ENCODE measurements at regions not wholly inside any gene's neighbourhood (a gene's known extent, or its start where the extent isn't known, plus 50 kb on each side); places are given as distances from the start of the nearest gene placed in this dataset.

- TF ChIP-seq, protein P1, sequence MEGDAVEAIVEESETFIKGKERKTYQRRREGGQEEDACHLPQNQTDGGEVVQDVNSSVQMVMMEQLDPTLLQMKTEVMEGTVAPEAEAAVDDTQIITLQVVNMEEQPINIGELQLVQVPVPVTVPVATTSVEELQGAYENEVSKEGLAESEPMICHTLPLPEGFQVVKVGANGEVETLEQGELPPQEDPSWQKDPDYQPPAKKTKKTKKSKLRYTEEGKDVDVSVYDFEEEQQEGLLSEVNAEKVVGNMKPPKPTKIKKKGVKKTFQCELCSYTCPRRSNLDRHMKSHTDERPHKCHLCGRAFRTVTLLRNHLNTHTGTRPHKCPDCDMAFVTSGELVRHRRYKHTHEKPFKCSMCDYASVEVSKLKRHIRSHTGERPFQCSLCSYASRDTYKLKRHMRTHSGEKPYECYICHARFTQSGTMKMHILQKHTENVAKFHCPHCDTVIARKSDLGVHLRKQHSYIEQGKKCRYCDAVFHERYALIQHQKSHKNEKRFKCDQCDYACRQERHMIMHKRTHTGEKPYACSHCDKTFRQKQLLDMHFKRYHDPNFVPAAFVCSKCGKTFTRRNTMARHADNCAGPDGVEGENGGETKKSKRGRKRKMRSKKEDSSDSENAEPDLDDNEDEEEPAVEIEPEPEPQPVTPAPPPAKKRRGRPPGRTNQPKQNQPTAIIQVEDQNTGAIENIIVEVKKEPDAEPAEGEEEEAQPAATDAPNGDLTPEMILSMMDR (IDR thresholded peaks at IDR 0.05; ENCODE audit: low read depth, low read length) = no peak
- Histone ChIP-seq H3K4me3 (ENCODE audit: low read depth, low read length) (no peak overlapping the region), H3K27me3 (ENCODE audit: control insufficient read depth, insufficient read depth, low read length) (peaks cover 5% of the 10 kb centered on the region), H3K9me3 (ENCODE audit: control insufficient read depth, insufficient read depth, low read length) (no peaks in the 10 kb centered on the region), H3K27ac (ENCODE audit: low read depth, low read length) (no peak overlapping the region)
- CTCF ChIA-PET = no interaction called here
- POLR2A ChIA-PET = no interaction called here
- DNase-seq (ENCODE audit: low read depth, low spot score) = no peak
Observed at GRCh38 chr17:59485946-59486345, 79.5 kb upstream of the DHX40 start.

DNA sequence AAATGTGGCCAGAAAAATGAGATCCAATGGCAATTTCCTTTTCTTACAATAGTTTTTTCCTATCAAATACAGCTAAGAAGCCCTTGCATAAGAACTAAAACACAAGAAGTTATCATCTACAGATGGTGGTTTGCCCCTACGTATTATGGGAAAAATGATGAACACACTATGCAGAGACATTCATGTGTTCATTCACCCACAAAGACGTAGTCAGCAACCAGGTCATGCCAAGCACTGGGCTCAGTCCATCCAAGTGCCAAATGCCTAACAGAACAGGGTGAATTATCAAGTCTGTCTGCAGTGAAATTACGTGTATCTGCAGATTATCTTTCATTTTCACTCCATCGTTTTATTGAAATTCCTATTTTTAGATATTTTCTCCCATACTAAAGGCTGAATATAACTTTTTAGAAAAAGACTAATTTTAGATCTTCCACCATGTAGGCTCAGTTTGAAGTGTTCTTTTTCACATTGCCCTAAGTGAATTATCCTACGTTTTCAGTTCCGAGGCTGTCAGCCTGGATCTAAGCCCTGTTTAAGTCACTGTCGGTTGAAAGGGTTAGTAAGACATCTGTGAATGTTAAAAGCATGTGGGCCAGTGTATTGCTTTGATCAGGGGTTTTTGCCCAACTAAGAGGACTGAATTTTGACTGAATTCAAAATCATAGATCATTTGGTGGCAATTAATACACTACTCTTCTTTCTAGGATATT is 78.1 kb upstream of the DHX40 start:
- no peak overlapping the region for H3K4me3 ChIP-seq (ENCODE audit: low read depth, low read length)

GRCh38 chr17:59488805-59489204 is 76.6 kb upstream of the DHX40 start:
- ChIA-PET CTCF (no interaction called here), POLR2A (no interaction called here)
- no peaks in the 10 kb centered on the region for H3K9me3 ChIP-seq (ENCODE audit: control insufficient read depth, insufficient read depth, low read length)
- no peak overlapping the region for H3K4me3 ChIP-seq (ENCODE audit: low read depth, low read length)
- TF ChIP-seq, protein P1 (IDR thresholded peaks at IDR 0.05; ENCODE audit: low read depth, low read length) = no peak
- peaks cover 5% of the 10 kb centered on the region for H3K27me3 ChIP-seq (ENCODE audit: control insufficient read depth, insufficient read depth, low read length)
- no peak overlapping the region for H3K27ac ChIP-seq (ENCODE audit: low read depth, low read length)
- no peak for DNase-seq (ENCODE audit: low read depth, low spot score)

More for the DNA sequence above, 78.1 kb upstream of the DHX40 start:
- ChIA-PET POLR2A (no interaction called here), CTCF (interaction anchor here (1.2 kb wide), 1 partner anchor 121 kb away, joined by 3 read pairs; no protein-coding TSS in a partner anchor)
- Histone ChIP-seq H3K9me3 (ENCODE audit: control insufficient read depth, insufficient read depth, low read length) (no peaks in the 10 kb centered on the region), H3K27me3 (ENCODE audit: control insufficient read depth, insufficient read depth, low read length) (peaks cover 5% of the 10 kb centered on the region), H3K27ac (ENCODE audit: low read depth, low read length) (no peak overlapping the region)
- TF ChIP-seq, protein P1 (IDR thresholded peaks at IDR 0.05; ENCODE audit: low read depth, low read length) = no peak
- DNase-seq (ENCODE audit: low read depth, low spot score) = no peak

DNA sequence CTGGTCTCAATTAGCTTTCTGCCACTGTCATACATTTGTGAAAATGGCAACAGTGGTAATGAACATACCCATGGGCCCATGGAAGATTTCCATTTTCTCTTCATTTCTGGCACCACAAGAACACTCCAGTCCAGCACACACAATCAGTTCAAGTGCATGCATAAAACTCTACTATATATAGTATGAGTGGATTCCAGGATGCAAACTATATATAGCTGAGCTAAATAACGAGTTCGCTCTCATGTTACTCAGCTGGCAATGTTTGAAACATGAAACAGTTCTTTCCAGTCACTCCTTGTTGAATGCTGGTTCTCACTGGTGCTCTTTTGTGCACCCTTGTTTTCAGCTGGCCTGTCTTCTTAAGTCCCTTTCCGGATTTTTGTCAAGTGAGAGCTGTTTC is 75.2 kb upstream of the DHX40 start:
- peaks cover 5% of the 10 kb centered on the region for H3K27me3 ChIP-seq (ENCODE audit: control insufficient read depth, insufficient read depth, low read length)
- H3K27ac ChIP-seq (ENCODE audit: low read depth, low read length) = no peak overlapping the region
- no peak for DNase-seq (ENCODE audit: low read depth, low spot score)
- no peak overlapping the region for H3K4me3 ChIP-seq (ENCODE audit: low read depth, low read length)
- CTCF ChIA-PET = no interaction called here
- POLR2A ChIA-PET = no interaction called here
- no peaks in the 10 kb centered on the region for H3K9me3 ChIP-seq (ENCODE audit: control insufficient read depth, insufficient read depth, low read length)
- TF ChIP-seq, protein P1 (IDR thresholded peaks at IDR 0.05; ENCODE audit: low read depth, low read length) = no peak

DNA sequence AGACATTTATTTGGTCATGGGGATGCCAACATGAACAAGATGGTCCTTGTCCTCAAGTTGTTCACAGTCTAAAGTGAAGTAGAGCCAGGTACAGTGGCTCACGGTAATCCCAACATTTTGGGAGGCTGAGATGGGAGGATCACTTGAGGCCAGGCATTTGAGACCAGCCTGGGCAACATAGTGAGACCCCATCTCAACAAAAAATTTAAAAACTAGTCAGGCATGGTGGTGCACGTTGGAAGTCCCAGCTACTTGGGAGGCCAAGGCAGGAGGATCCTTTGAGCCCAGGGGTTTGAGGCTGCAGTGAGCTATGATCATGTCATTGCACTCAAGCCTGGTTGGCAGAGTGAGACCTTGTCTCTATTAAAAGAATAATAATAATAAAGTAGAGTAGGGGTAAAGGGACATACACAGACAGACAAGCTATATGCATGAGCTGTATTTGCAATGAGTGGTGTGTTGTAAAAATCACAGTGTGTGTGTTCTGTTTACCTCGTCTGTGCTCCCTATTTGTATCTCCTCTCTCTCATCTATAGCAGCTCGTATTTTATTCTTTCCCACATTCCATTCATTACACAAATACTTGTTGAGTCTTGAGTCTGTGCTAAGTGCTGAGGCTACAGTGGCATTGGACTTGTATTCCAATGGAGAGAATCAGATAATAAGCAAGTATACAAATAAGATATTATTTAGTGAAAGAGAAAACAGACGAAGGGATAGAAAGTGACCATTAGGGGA is 73.9 kb upstream of the DHX40 start:
- TF ChIP-seq, protein P1 (IDR thresholded peaks at IDR 0.05; ENCODE audit: low read depth, low read length) = no peak

More for the DNA sequence above, 73.9 kb upstream of the DHX40 start:
- ChIA-PET POLR2A (interaction anchor here (0.6 kb wide), 1 partner anchor 159 kb away, joined by 7 read pairs; no protein-coding TSS in a partner anchor), CTCF (no interaction called here)
- Histone ChIP-seq H3K27ac (ENCODE audit: low read depth, low read length) (no peak overlapping the region), H3K4me3 (ENCODE audit: low read depth, low read length) (no peak overlapping the region), H3K9me3 (ENCODE audit: control insufficient read depth, insufficient read depth, low read length) (no peaks in the 10 kb centered on the region), H3K27me3 (ENCODE audit: control insufficient read depth, insufficient read depth, low read length) (peaks cover 9% of the 10 kb centered on the region)
- no peak for DNase-seq (ENCODE audit: low read depth, low spot score)
